ENCODE measurements at regions not wholly inside any gene's neighbourhood (a gene's known extent, or its start where the extent isn't known, plus 50 kb on each side); places are given as distances from the start of the nearest gene placed in this dataset.

- TF ChIP-seq CTCF (IDR thresholded peaks at IDR 0.05) (no peak), POLR2A (IDR thresholded peaks at IDR 0.05) (no peak)
Observed at GRCh38 chr18:78595924-78596573, 383.6 kb upstream of the SALL3 start.
